ENCODE measurements at regions not wholly inside any gene's neighbourhood (a gene's known extent, or its start where the extent isn't known, plus 50 kb on each side); places are given as distances from the start of the nearest gene placed in this dataset.

DNA sequence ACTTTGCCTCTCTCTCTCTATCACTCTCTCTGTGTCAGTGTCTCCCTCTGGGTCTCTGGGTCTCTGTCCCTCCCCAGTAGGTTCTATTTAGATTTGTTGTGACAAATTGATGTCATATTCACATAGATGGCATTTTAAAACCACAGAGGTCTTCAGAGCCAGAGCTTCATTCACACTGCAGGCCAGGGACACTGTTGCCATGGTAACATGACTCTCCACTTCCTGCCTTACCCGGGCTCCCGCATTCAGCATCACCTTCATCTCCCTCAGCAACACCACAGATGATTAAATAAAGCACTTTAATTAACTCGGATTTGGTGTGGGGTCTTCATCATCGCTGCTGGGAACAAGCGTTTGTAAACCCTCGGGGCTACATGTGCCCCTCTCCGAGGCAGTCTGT, 132.6 kb downstream of the ETS2 start:
- Histone ChIP-seq H3K27ac (no peak overlapping the region), H3K27me3 (no peaks in the 10 kb centered on the region), H3K36me3 (no peaks in the 10 kb centered on the region), H3K4me1 (no peaks in the 10 kb centered on the region), H3K4me3 (no peak overlapping the region), H3K9me3 (no peaks in the 10 kb centered on the region)
- TF ChIP-seq, protein P1, sequence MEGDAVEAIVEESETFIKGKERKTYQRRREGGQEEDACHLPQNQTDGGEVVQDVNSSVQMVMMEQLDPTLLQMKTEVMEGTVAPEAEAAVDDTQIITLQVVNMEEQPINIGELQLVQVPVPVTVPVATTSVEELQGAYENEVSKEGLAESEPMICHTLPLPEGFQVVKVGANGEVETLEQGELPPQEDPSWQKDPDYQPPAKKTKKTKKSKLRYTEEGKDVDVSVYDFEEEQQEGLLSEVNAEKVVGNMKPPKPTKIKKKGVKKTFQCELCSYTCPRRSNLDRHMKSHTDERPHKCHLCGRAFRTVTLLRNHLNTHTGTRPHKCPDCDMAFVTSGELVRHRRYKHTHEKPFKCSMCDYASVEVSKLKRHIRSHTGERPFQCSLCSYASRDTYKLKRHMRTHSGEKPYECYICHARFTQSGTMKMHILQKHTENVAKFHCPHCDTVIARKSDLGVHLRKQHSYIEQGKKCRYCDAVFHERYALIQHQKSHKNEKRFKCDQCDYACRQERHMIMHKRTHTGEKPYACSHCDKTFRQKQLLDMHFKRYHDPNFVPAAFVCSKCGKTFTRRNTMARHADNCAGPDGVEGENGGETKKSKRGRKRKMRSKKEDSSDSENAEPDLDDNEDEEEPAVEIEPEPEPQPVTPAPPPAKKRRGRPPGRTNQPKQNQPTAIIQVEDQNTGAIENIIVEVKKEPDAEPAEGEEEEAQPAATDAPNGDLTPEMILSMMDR (IDR thresholded peaks at IDR 0.05): no peak
- TF ChIP-seq EP300 (IDR thresholded peaks at IDR 0.05) (no peak), POLR2A (IDR thresholded peaks at IDR 0.05) (no peak)
- 38 to 46% methylated on average over 7 of the region's 7 CpGs for WGBS, 2 donors
- DNase-seq (ENCODE audit: low spot score in 2 of 2): no peak

DNA sequence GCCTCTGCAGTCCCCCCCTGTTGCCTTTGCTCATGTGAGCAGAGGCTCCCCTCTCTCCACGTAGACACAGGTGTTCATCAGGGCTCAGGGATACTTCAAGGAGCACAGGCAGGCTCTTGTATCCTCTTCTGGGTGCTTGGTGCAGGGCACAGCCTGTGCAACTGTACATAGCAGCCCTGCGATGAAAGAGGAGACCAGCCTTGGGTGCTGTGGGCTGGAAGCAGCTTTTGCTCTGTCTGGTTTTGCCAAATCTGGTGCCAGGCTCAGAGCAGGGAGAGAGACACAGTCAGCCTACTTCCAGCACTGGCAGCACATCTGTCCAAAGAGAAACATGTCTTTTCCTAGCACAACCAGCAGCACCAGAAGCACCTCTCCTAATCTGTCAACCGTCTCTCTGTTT, 132.1 kb downstream of the ETS2 start:
- Histone ChIP-seq H3K4me1 (no peaks in the 10 kb centered on the region), H3K27me3 (no peaks in the 10 kb centered on the region), H3K36me3 (no peaks in the 10 kb centered on the region), H3K27ac (no peak overlapping the region), H3K4me3 (no peak overlapping the region), H3K9me3 (no peaks in the 10 kb centered on the region)
- no peak for DNase-seq (ENCODE audit: low spot score in 2 of 2)
- 62 to 78% methylated on average over 3 of the region's 3 CpGs for WGBS, 2 donors
- TF ChIP-seq POLR2A (IDR thresholded peaks at IDR 0.05) (no peak), EP300 (IDR thresholded peaks at IDR 0.05) (no peak)
- TF ChIP-seq, protein P1 (IDR thresholded peaks at IDR 0.05): no peak

DNA sequence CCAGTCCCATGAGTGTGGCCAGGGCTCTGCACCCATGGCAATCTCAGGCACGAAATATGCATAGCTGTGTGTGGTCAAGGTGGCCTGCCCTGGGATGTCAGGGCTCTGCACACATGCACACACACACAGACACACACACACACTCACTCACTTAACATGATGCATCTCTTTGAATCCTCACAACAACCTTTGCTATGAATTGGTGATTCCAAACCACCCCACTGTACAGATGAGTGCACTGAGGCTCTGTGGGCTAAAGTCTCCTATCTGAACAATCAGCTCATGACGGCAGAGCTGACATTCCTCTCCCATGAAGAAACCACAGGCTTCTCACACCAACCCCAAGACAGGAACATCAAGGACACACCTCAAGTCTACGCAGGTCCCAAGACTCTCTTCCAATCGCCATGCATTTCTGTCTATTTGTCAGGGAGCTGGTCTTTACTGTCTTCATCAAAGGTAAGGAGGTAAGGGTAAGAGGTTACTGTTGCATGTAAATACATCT, 131.6 kb downstream of the ETS2 start:
- no peak for DNase-seq (ENCODE audit: low spot score in 2 of 2)
- 88 to 91% methylated on average over 4 of the region's 4 CpGs for WGBS, 2 donors
- Histone ChIP-seq H3K27me3 (no peaks in the 10 kb centered on the region), H3K36me3 (no peaks in the 10 kb centered on the region), H3K27ac (no peak overlapping the region), H3K9me3 (no peaks in the 10 kb centered on the region), H3K4me3 (no peak overlapping the region), H3K4me1 (no peaks in the 10 kb centered on the region)
- TF ChIP-seq POLR2A (IDR thresholded peaks at IDR 0.05): no peak

DNA sequence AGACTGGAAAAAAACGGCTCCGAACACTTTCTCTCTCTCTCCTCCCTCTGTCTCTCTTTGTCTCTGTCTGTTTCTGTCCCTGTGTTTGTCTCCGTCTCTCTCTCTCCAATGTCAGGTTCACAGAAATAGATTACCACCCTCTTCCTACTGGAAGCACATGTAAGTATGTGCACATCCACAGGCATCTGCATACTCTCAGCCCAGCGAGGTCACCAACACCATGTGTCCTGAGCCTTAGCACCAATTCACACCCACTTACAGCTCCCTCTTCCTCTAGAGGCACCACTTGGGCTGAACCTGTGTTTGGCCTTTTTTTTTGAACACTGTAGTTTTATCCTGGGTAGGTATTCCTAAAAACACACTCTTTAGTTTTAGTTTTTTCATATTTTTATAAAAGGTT, 130.5 kb downstream of the ETS2 start:
- Histone ChIP-seq H3K9me3 (no peaks in the 10 kb centered on the region), H3K4me1 (no peaks in the 10 kb centered on the region), H3K27me3 (no peaks in the 10 kb centered on the region), H3K4me3 (no peak overlapping the region), H3K36me3 (no peaks in the 10 kb centered on the region), H3K27ac (no peak overlapping the region)
- DNase-seq (ENCODE audit: low spot score in 2 of 2): no peak
- no peak for TF ChIP-seq POLR2A (IDR thresholded peaks at IDR 0.05)
- TF ChIP-seq, protein P1 (IDR thresholded peaks at IDR 0.05): no peak
- TF ChIP-seq EP300 (IDR thresholded peaks at IDR 0.05): no peak
- 70 to 80% methylated on average over 4 of the region's 4 CpGs for WGBS, 2 donors

DNA sequence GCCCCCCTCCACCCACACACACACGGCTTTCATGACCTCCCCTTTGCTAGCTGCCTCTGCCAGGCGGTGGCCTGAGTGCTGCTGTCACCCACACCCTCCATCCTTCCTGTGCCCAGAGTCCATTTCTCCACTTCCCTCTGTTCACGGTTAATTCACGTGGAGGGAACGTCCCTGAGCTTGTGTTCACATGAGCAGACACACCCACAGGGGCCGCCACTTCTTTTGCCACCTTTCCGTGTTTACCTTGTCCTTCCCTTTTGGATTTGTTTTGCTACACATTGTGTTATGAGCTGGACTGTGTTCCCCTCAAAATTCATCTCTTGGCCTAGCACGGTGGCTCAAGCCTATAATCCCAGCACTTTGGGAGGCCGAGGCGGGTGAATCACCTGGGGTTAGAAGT, 128.0 kb downstream of the ETS2 start:
- Histone ChIP-seq H3K4me1 (peaks cover 0 to 5% (median 0%) of the 10 kb centered on the region in 4 donors), H3K36me3 (no peaks in the 10 kb centered on the region), H3K27me3 (no peaks in the 10 kb centered on the region), H3K27ac (no peak overlapping the region), H3K9me3 (peaks cover 0 to 7% (median 0%) of the 10 kb centered on the region in 4 donors), H3K4me3 (no peak overlapping the region)
- DNase-seq (ENCODE audit: low spot score in 2 of 2): no peak
- TF ChIP-seq POLR2A (IDR thresholded peaks at IDR 0.05) (no peak), EP300 (IDR thresholded peaks at IDR 0.05) (no peak)
- TF ChIP-seq, protein P1 (IDR thresholded peaks at IDR 0.05): no peak
- 88 to 89% methylated on average over 10 of the region's 10 CpGs for WGBS, 2 donors

DNA sequence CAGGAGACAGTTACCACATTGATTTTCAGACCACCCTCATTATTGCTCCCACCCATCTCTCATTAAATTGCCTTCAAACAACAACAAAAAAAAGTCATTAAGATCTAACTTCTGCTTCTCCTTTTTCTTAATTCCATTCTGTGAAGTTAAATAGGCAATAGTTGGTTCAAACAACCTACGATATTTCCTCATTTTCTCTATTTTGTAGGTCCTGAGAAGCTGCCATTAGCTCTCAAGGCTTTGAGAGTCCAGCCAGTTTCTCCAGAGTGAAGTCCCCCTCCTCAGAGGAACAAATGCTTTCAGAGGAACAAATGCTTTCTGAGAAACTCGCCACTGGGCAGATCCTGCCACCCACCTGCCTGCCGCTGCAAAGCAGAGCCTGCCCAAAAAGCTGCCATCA, 125.6 kb downstream of the ETS2 start:
- H3K27me3 ChIP-seq: no peaks in the 10 kb centered on the region
- peaks cover 0 to 7% (median 0%) of the 10 kb centered on the region in 4 donors for H3K9me3 ChIP-seq
- TF ChIP-seq, protein P1 (IDR thresholded peaks at IDR 0.05): no peak
- no peak for TF ChIP-seq EP300 (IDR thresholded peaks at IDR 0.05)
- TF ChIP-seq POLR2A (IDR thresholded peaks at IDR 0.05): no peak
- no peak for DNase-seq (ENCODE audit: low spot score in 2 of 2)
- H3K27ac ChIP-seq: no peak overlapping the region
- H3K4me1 ChIP-seq: peaks cover 0 to 8% (median under 1%) of the 10 kb centered on the region in 4 donors
- 79 to 84% methylated on average over 3 of the region's 3 CpGs for WGBS, 2 donors
- no peak overlapping the region for H3K4me3 ChIP-seq
- H3K36me3 ChIP-seq: no peaks in the 10 kb centered on the region
